CD14-positive monocyte (primary cell): ENCODE measurements at regions not wholly inside any gene's neighbourhood (a gene's known extent, or its start where the extent isn't known, plus 50 kb on each side); places are given as distances from the start of the nearest gene placed in this dataset.

Experiments
- DNase-seq, 3 donors: peaks; one replicate each; pipeline ENCODE4 v3.0.0-alpha.2; 2011 to 2022
- H2AFZ ChIP-seq: 2 replicates; pipeline ENCODE4 v1.6.0; 2012; ENCODE audit warnings: mild to moderate bottlenecking, low read depth, low read length, inconsistent platforms; ENCODE audit not compliant: insufficient read depth, poor library complexity, severe bottlenecking
- H3K27ac ChIP-seq, 2 donors: 1 replicate in 1 of 2; 2 replicates in 1 of 2; pipeline ENCODE4 v1.5.1; 2012 to 2013; ENCODE audit warnings: low read length in 2 of 2, control low read depth in 1 of 2, inconsistent platforms in 1 of 2, low read depth in 1 of 2, mild to moderate bottlenecking in 1 of 2
- H3K27me3 ChIP-seq, 2 donors: one replicate each; pipeline versions ENCODE4 v1.6.0 to v1.6.1; 2011 to 2013; ENCODE audit warnings: low read length in 2 of 2; ENCODE audit not compliant: control insufficient read depth in 2 of 2, insufficient read depth in 2 of 2
- H3K36me3 ChIP-seq, 2 donors: replicated peaks in 1 of 2; 1 replicate in 1 of 2; 2 replicates in 1 of 2; pipeline versions ENCODE4 v1.5.1 to v1.6.1; 2012 to 2013; ENCODE audit warnings: low read length in 2 of 2, control low read depth in 1 of 2, inconsistent platforms in 1 of 2, mild to moderate bottlenecking in 1 of 2; ENCODE audit not compliant: insufficient read depth in 2 of 2, control insufficient read depth in 1 of 2
- H3K4me1 ChIP-seq, 2 donors: 1 replicate in 1 of 2; 2 replicates in 1 of 2; pipeline versions ENCODE4 v1.5.1 to v1.6.1; 2012 to 2013; ENCODE audit warnings: low read length in 2 of 2, control low read depth in 1 of 2, inconsistent platforms in 1 of 2, mild to moderate bottlenecking in 1 of 2, moderate library complexity in 1 of 2; ENCODE audit not compliant: insufficient read depth in 2 of 2, control insufficient read depth in 1 of 2
- H3K4me2 ChIP-seq: replicated peaks from 2 replicates; pipeline ENCODE3; 2012; ENCODE audit warnings: low read length, moderate library complexity, mild to moderate bottlenecking; ENCODE audit not compliant: poor library complexity, severe bottlenecking; ENCODE audit errors: extremely low read depth
- H3K4me3 ChIP-seq, 3 experiments: fragments of 200-600 bp in 1 of 3; sonication (generic) in 1 of 3; replicated peaks in 1 of 3; 1 replicate in 2 of 3; 2 replicates in 1 of 3; pipeline ENCODE4 v1.5.1; 2011 to 2013; ENCODE audit warnings: low read length in 3 of 3, mild to moderate bottlenecking in 3 of 3, control low read depth in 2 of 3, low read depth in 2 of 3, inconsistent platforms in 1 of 3, moderate library complexity in 1 of 3
- H3K79me2 ChIP-seq: 2 replicates; pipeline ENCODE4 v1.6.0; 2012; ENCODE audit warnings: mild to moderate bottlenecking, control low read depth, inconsistent platforms, low read length, moderate library complexity; ENCODE audit not compliant: insufficient read depth
- H3K9ac ChIP-seq: 2 replicates; pipeline ENCODE4 v1.6.0; 2017; ENCODE audit warnings: low read length, mild to moderate bottlenecking; ENCODE audit not compliant: insufficient read depth, poor library complexity, severe bottlenecking
- H3K9me3 ChIP-seq, 2 donors: replicated peaks in 1 of 2; 1 replicate in 1 of 2; 2 replicates in 1 of 2; pipeline versions ENCODE4 v1.5.1 to v1.6.1; 2012 to 2013; ENCODE audit warnings: low read length in 2 of 2, control low read depth in 1 of 2; ENCODE audit not compliant: control insufficient read depth in 1 of 2, insufficient read depth in 1 of 2
- H4K20me1 ChIP-seq: 2 replicates; pipeline ENCODE4 v1.6.0; 2012; ENCODE audit warnings: mild to moderate bottlenecking, low read length, control low read depth, moderate library complexity; ENCODE audit not compliant: insufficient read depth
- H3K27ac Mint-ChIP-seq, 7 donors: one replicate each; pipeline ENCODE4 v1.8.0; 2020; ENCODE audit warnings: mild to moderate bottlenecking in 7 of 7, mixed read lengths in 7 of 7, moderate library complexity in 6 of 7, inconsistent platforms in 2 of 7
- H3K27me3 Mint-ChIP-seq, 3 donors: one replicate each; pipeline ENCODE4 v1.8.0; 2021 to 2022; ENCODE audit warnings: low read depth in 3 of 3, mild to moderate bottlenecking in 3 of 3, mixed read lengths in 3 of 3, moderate library complexity in 3 of 3, inconsistent platforms in 1 of 3
- H3K36me3 Mint-ChIP-seq, 2 donors: one replicate each; pipeline ENCODE4 v1.8.0; 2020; ENCODE audit warnings: mixed read lengths in 2 of 2, inconsistent platforms in 1 of 2, mild to moderate bottlenecking in 1 of 2
- H3K4me1 Mint-ChIP-seq: one replicate; pipeline ENCODE4 v1.8.0; 2020; ENCODE audit warnings: mild to moderate bottlenecking, mixed read lengths
- H3K4me3 Mint-ChIP-seq, 2 donors: one replicate each; pipeline ENCODE4 v1.8.0; 2020; ENCODE audit warnings: mild to moderate bottlenecking in 2 of 2, mixed read lengths in 2 of 2, moderate library complexity in 1 of 2
- H3K9me3 Mint-ChIP-seq, 7 donors: one replicate each; pipeline ENCODE4 v1.8.0; 2020 to 2022; ENCODE audit warnings: mixed read lengths in 7 of 7, mild to moderate bottlenecking in 6 of 7, moderate library complexity in 6 of 7, inconsistent platforms in 2 of 7
- WGBS: methylation state at CpG from one replicate; pipeline ENCODE4 v1.1.5; 2013; ENCODE audit warnings: missing lambda C conversion rate; ENCODE audit not compliant: insufficient coverage; 5-methylcytosine and 5-hydroxymethylcytosine counted together
- intact Hi-C, 2 donors: fragments of 100-400 bp; cut with micrococcal nuclease; formaldehyde crosslinking; loops; one replicate each; pipeline versions ENCODE4 v1.15.0 to v1.15.1; 2023
- TF ChIP-seq, protein P1 (sequence below): fragments of 200-600 bp; IDR thresholded peaks from one replicate; pipeline ENCODE4 v1.8.0; 2022; ENCODE audit warnings: antibody characterized with exemption, mild to moderate bottlenecking

DNA sequence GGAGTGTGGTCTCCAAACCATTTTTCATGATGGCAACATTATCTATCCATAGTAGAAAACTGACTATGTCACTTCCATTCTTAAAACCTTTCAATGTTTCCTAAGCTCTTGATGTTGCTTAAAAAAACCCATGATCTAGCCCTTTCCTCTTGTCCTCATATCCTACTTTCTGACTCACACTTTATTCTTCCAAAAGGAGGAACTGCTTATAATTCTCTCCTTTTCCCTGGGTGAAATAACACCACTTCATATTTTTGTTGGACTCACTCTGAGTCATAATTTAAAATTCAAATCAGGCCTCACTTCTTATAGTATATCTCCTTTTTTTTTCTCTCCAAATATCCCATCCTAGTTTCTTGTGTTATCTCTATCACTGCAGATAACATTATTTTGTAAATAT, 513.9 kb downstream of the MAN2A1 start:
- H3K27ac ChIP-seq = no peak overlapping the region
- H3K27me3 ChIP-seq = no peaks in the 10 kb centered on the region
- H3K4me3 Mint-ChIP-seq = no peak overlapping the region
- H3K9ac ChIP-seq = no peak overlapping the region
- H3K4me1 ChIP-seq = no peaks in the 10 kb centered on the region
- peaks cover 2 to 16% (median 12%) of the 10 kb centered on the region in 7 donors for H3K9me3 Mint-ChIP-seq
- no peaks in the 10 kb centered on the region for H3K36me3 Mint-ChIP-seq
- H4K20me1 ChIP-seq = no peaks in the 10 kb centered on the region
- TF ChIP-seq, protein P1, sequence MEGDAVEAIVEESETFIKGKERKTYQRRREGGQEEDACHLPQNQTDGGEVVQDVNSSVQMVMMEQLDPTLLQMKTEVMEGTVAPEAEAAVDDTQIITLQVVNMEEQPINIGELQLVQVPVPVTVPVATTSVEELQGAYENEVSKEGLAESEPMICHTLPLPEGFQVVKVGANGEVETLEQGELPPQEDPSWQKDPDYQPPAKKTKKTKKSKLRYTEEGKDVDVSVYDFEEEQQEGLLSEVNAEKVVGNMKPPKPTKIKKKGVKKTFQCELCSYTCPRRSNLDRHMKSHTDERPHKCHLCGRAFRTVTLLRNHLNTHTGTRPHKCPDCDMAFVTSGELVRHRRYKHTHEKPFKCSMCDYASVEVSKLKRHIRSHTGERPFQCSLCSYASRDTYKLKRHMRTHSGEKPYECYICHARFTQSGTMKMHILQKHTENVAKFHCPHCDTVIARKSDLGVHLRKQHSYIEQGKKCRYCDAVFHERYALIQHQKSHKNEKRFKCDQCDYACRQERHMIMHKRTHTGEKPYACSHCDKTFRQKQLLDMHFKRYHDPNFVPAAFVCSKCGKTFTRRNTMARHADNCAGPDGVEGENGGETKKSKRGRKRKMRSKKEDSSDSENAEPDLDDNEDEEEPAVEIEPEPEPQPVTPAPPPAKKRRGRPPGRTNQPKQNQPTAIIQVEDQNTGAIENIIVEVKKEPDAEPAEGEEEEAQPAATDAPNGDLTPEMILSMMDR = no peak
- H3K9me3 ChIP-seq = peaks cover 10 to 22% of the 10 kb centered on the region in 2 donors
- no peaks in the 10 kb centered on the region for H3K27me3 Mint-ChIP-seq
- intact Hi-C loops = no loop called here
- H3K4me3 ChIP-seq = no peak overlapping the region
- no peak for DNase-seq
- no peaks in the 10 kb centered on the region for H3K79me2 ChIP-seq
- no peak overlapping the region for H3K4me2 ChIP-seq
- no peak overlapping the region for H3K27ac Mint-ChIP-seq
- no peak overlapping the region for H2AFZ ChIP-seq
- no peaks in the 10 kb centered on the region for H3K36me3 ChIP-seq
- H3K4me1 Mint-ChIP-seq = no peaks in the 10 kb centered on the region

DNA sequence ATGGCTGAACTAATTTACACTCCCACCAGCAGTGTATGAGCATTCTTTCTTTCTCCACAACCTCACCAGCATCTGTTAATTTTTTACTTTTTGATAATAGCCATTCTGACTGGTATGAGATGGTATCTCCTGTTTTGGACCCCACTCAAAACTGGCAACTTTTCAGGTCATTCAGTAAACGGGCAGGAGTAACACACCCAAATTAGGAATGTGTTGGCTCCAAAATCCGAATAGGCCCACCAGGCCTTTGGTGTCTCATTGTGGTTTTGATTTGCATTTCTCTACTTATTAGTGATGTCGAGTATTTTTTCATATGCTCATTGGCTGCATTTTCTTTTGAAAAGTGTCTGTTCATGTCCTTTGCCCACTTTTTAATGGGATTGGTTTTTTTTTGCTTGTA, 517.1 kb downstream of the TMEM232 start:
- DNase-seq = no peak
- H3K27me3 Mint-ChIP-seq = no peaks in the 10 kb centered on the region
- H4K20me1 ChIP-seq = no peaks in the 10 kb centered on the region
- no peaks in the 10 kb centered on the region for H3K36me3 Mint-ChIP-seq
- intact Hi-C loops = no loop called here
- no peak overlapping the region for H2AFZ ChIP-seq
- H3K4me1 Mint-ChIP-seq = no peaks in the 10 kb centered on the region
- H3K36me3 ChIP-seq = no peaks in the 10 kb centered on the region
- H3K4me1 ChIP-seq = no peaks in the 10 kb centered on the region
- H3K4me3 ChIP-seq = no peak overlapping the region
- H3K4me3 Mint-ChIP-seq = no peak overlapping the region
- H3K27me3 ChIP-seq = no peaks in the 10 kb centered on the region
- H3K9ac ChIP-seq = no peak overlapping the region
- H3K27ac ChIP-seq = no peak overlapping the region
- TF ChIP-seq, protein P1 = no peak
- no CpG with 5 or more reads among the region's 3 CpGs for WGBS
- no peaks in the 10 kb centered on the region for H3K79me2 ChIP-seq
- H3K9me3 Mint-ChIP-seq = peaks cover 4 to 21% (median 15%) of the 10 kb centered on the region in 7 donors
- no peak overlapping the region for H3K4me2 ChIP-seq
- H3K9me3 ChIP-seq = peaks cover 5 to 20% of the 10 kb centered on the region in 2 donors
- no peak overlapping the region for H3K27ac Mint-ChIP-seq
